ENCODE measurements at regions not wholly inside any gene's neighbourhood (a gene's known extent, or its start where the extent isn't known, plus 50 kb on each side); places are given as distances from the start of the nearest gene placed in this dataset.

GRCh38 chr1:116299248-116299647, 73.8 kb upstream of the ATP1A1 start:
- 56 to 70% methylated on average over 1 of the region's 1 CpG for WGBS, 2 donors
- no peak for DNase-seq
- no peak for ATAC-seq (ENCODE audit: low FRiP score in 2 of 2)
- Histone ChIP-seq H3K4me1 (no peaks in the 10 kb centered on the region), H3K27ac (no peak overlapping the region), H3K4me3 (no peak overlapping the region), H3K36me3 (no peaks in the 10 kb centered on the region), H3K27me3 (no peaks in the 10 kb centered on the region), H3K9me3 (no peaks in the 10 kb centered on the region)
- TF ChIP-seq CTCF (IDR thresholded peaks at IDR 0.05) = no peak
- TF ChIP-seq EP300 (IDR thresholded peaks at IDR 0.05) = no peak
- no peak for TF ChIP-seq POLR2AphosphoS5 (IDR thresholded peaks at IDR 0.05)
- no peak for TF ChIP-seq POLR2A (IDR thresholded peaks at IDR 0.05)

- Histone ChIP-seq H3K4me1 (no peaks in the 10 kb centered on the region), H3K27me3 (no peaks in the 10 kb centered on the region), H3K27ac (no peak overlapping the region), H3K36me3 (no peaks in the 10 kb centered on the region), H3K4me3 (no peak overlapping the region), H3K9me3 (no peaks in the 10 kb centered on the region)
- ATAC-seq (ENCODE audit: low FRiP score in 2 of 2) (no peak), DNase-seq (no peak)
- WGBS, 2 donors = 76 to 79% methylated on average over 1 of the region's 1 CpG
- no peak for TF ChIP-seq CTCF (IDR thresholded peaks at IDR 0.05)
- no peak for TF ChIP-seq EP300 (IDR thresholded peaks at IDR 0.05)
- TF ChIP-seq POLR2AphosphoS5 (IDR thresholded peaks at IDR 0.05) = no peak
- no peak for TF ChIP-seq POLR2A (IDR thresholded peaks at IDR 0.05)
Observed at GRCh38 chr1:116302281-116302680, 70.8 kb upstream of the ATP1A1 start.

- DNase-seq (no peak), ATAC-seq (ENCODE audit: low FRiP score in 2 of 2) (no peak)
- no peaks in the 10 kb centered on the region for H3K36me3 ChIP-seq
- H3K27me3 ChIP-seq = no peaks in the 10 kb centered on the region
- H3K4me3 ChIP-seq = no peak overlapping the region
- no peak for TF ChIP-seq EP300 (IDR thresholded peaks at IDR 0.05)
- TF ChIP-seq CTCF (IDR thresholded peaks at IDR 0.05) = no peak
- TF ChIP-seq POLR2AphosphoS5 (IDR thresholded peaks at IDR 0.05) = no peak
- TF ChIP-seq POLR2A (IDR thresholded peaks at IDR 0.05) = no peak
- WGBS, 2 donors = 70 to 91% methylated on average over 2 of the region's 2 CpGs
- H3K27ac ChIP-seq = no peak overlapping the region
- H3K4me1 ChIP-seq = peaks cover 0 to 10% (median 5%) of the 10 kb centered on the region in 4 donors
- no peaks in the 10 kb centered on the region for H3K9me3 ChIP-seq
Observed at GRCh38 chr1:116306102-116306501, 66.9 kb upstream of the ATP1A1 start.

GRCh38 chr1:116306840-116307442, 66.1 kb upstream of the ATP1A1 start:
- no peak for ATAC-seq (ENCODE audit: low FRiP score in 2 of 2)
- H3K27me3 ChIP-seq = no peaks in the 10 kb centered on the region
- no peaks in the 10 kb centered on the region for H3K36me3 ChIP-seq
- H3K4me3 ChIP-seq = no peak overlapping the region
- H3K27ac ChIP-seq = no peak overlapping the region
- TF ChIP-seq CTCF (IDR thresholded peaks at IDR 0.05) = no peak
- no peak for TF ChIP-seq EP300 (IDR thresholded peaks at IDR 0.05)
- no peak for TF ChIP-seq POLR2AphosphoS5 (IDR thresholded peaks at IDR 0.05)
- TF ChIP-seq POLR2A (IDR thresholded peaks at IDR 0.05) = no peak
- 85 to 86% methylated on average over 5 of the region's 5 CpGs for WGBS, 2 donors
- H3K9me3 ChIP-seq = no peaks in the 10 kb centered on the region
- DNase-seq = no peak
- peaks cover 0 to 13% (median 10%) of the 10 kb centered on the region in 4 donors for H3K4me1 ChIP-seq

GRCh38 chr1:116308276-116308675, 64.8 kb upstream of the ATP1A1 start:
- ATAC-seq (ENCODE audit: low FRiP score in 2 of 2) (no peak), DNase-seq (no peak)
- Histone ChIP-seq H3K9me3 (no peaks in the 10 kb centered on the region), H3K4me3 (no peak overlapping the region), H3K27me3 (no peaks in the 10 kb centered on the region), H3K27ac (no peak overlapping the region), H3K36me3 (no peaks in the 10 kb centered on the region), H3K4me1 (peaks cover 0 to 20% (median 17%) of the 10 kb centered on the region in 4 donors)
- TF ChIP-seq POLR2A (IDR thresholded peaks at IDR 0.05) = no peak
